ENCODE measurements at regions not wholly inside any gene's neighbourhood (a gene's known extent, or its start where the extent isn't known, plus 50 kb on each side); places are given as distances from the start of the nearest gene placed in this dataset.

DNA sequence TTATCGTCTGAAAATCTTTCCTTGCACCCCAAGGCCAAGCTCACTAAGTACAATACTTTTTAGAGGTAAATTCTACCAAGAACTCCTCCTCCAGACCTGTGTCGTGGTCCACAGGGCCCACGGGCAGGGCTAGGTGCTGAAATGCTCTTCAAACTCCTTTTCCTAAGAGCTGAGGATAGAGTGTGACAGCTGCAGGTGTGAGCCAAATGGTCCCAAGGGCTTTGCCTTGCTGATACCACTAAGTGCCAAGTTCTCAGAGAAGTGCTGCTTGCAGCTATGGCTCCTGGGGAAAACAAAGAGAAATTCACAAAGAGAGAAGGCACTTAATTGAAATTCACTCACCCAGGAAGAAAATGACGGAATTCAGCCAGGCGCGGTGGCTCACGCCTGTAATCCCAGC is 868.9 kb upstream of the AUTS2 start:
- Mint-ChIP-seq H3K27me3 (ENCODE audit: insufficient read depth) (no peaks in the 10 kb centered on the region), H3K36me3 (ENCODE audit: low read depth) (no peaks in the 10 kb centered on the region), H3K27ac (no peak overlapping the region), H3K4me3 (no peak overlapping the region), H3K9me3 (peaks cover 39% of the 10 kb centered on the region), H3K4me1 (ENCODE audit: low read depth) (no peaks in the 10 kb centered on the region)
- intact Hi-C loops (cut with micrococcal nuclease), result no loop called here
- no peak for DNase-seq (ENCODE audit: low spot score)

DNA sequence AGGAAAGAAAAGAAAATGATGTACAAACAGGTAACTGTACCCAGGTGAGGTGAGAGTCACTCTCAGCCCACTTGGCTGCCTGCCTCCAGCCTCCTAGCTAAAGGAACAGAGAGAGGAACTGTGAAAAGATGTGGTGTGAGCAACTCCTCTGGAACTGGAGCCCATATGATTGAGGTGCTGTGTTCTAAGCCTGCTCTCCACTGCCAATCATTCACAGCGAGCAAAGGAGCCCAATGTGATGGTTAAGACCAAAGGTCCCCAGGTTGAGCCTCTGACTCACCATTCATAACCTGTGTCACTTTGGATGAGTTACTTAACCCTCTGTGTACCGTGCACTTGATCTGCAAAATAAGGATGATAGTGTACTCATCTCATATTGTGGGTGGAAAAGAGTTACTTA is 868.1 kb upstream of the AUTS2 start:
- Mint-ChIP-seq H3K4me1 (ENCODE audit: low read depth) (no peaks in the 10 kb centered on the region), H3K27ac (no peak overlapping the region), H3K9me3 (peaks cover 44% of the 10 kb centered on the region), H3K36me3 (ENCODE audit: low read depth) (no peaks in the 10 kb centered on the region), H3K4me3 (no peak overlapping the region), H3K27me3 (ENCODE audit: insufficient read depth) (no peaks in the 10 kb centered on the region)
- intact Hi-C loops (cut with micrococcal nuclease), result no loop called here
- DNase-seq (ENCODE audit: low spot score), result no peak

DNA sequence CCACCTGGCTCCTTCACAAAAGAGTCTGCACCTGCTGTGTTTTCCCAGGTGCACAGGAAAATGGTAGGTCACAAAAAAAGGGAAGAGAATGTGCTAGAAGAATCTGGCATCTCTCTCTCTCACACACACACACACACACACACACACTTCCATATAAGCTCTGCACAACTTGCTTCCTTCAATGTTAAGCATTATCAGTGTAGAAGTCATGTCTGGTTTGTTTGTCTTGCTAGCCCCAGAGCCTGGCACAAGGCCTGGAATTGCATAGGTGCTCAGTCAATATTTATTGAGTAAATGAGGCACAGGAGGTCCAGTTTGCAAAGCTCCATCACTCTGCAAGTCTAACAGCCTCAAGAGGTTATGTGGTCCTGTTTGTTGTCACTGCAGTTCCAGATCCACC is 867.3 kb upstream of the AUTS2 start:
- Mint-ChIP-seq H3K4me1 (ENCODE audit: low read depth) (no peaks in the 10 kb centered on the region), H3K27ac (no peak overlapping the region), H3K36me3 (ENCODE audit: low read depth) (no peaks in the 10 kb centered on the region), H3K9me3 (peaks cover 47% of the 10 kb centered on the region), H3K27me3 (ENCODE audit: insufficient read depth) (no peaks in the 10 kb centered on the region), H3K4me3 (no peak overlapping the region)
- no peak for DNase-seq (ENCODE audit: low spot score)
- intact Hi-C loops (cut with micrococcal nuclease), result no loop called here

DNA sequence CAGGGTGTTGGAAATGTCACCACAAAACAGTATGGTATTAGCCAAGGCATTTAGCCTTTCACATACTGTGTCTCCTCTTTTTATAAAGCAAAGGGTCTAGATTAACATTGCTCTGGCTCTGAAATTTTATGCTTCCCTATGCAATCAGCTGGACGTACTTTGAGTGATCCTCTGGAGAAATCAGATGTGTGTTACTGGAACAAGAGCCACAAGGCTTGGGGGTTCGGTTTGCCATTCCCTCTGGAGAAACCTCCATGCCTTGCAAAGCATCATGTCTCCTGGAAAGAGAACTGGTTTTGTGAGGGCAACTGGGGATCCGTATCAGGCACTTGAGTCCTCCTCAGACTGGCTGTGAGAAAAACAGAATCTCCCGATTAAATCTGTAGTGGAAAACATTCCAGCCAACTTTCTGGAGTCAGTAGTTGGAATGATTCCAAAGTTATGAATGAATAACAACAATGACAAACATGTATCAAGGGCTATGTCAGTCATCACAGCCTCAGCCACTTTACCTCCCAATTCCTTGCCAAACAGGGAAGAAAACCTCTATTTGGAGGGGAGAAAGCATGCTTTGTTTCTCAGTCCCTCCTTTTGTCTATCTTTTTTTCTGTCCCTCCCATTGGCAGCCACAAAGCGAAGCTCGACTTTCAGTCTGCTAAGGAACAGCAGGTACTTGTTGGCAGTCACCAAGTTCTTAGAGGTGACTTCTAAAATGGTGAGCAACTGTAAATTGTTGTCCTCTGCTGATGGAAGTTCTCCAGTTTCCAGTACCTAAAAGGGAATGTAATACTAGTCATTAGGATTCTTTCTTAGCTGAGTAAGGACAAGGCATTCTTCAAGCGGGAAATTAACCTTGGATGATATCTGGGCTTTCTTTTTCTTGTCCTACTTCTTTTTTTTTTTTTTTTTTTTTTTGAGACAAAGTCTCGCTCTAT is 864.8 kb upstream of the AUTS2 start:
- H3K4me1 Mint-ChIP-seq (ENCODE audit: low read depth), result no peaks in the 10 kb centered on the region
- H3K27me3 Mint-ChIP-seq (ENCODE audit: insufficient read depth), result no peaks in the 10 kb centered on the region
- DNase-seq (ENCODE audit: low spot score), result no peak
- H3K4me3 Mint-ChIP-seq, result no peak overlapping the region
- H3K36me3 Mint-ChIP-seq (ENCODE audit: low read depth), result no peaks in the 10 kb centered on the region
- peaks cover 37% of the 10 kb centered on the region for H3K9me3 Mint-ChIP-seq
- intact Hi-C loops (cut with micrococcal nuclease), result no loop called here
- no peak overlapping the region for H3K27ac Mint-ChIP-seq

DNA sequence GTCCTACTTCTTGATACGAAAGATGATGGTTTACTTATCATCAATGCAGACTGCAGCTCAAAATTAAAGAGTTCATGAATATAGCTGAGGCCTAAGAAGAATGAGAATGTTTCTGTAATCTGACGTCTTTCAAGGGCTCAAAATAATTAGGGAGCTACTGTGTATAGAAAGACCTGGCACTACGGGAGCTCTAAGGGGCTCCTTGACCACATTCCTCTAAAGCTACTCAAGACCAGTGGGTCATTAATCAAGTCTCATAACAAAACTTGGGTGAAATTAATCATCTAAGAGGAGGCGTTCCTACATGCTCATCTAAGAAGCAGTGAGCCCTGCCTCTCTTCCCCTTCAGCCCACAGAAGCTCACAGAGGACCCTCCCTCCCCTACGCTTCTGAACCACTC is 863.8 kb upstream of the AUTS2 start:
- H3K27ac Mint-ChIP-seq, result no peak overlapping the region
- H3K36me3 Mint-ChIP-seq (ENCODE audit: low read depth), result no peaks in the 10 kb centered on the region
- H3K9me3 Mint-ChIP-seq, result peaks cover 41% of the 10 kb centered on the region
- H3K4me1 Mint-ChIP-seq (ENCODE audit: low read depth), result no peaks in the 10 kb centered on the region
- intact Hi-C loops (cut with micrococcal nuclease), result no loop called here
- no peak for DNase-seq (ENCODE audit: low spot score)
- H3K27me3 Mint-ChIP-seq (ENCODE audit: insufficient read depth), result no peaks in the 10 kb centered on the region
- no peak overlapping the region for H3K4me3 Mint-ChIP-seq

DNA sequence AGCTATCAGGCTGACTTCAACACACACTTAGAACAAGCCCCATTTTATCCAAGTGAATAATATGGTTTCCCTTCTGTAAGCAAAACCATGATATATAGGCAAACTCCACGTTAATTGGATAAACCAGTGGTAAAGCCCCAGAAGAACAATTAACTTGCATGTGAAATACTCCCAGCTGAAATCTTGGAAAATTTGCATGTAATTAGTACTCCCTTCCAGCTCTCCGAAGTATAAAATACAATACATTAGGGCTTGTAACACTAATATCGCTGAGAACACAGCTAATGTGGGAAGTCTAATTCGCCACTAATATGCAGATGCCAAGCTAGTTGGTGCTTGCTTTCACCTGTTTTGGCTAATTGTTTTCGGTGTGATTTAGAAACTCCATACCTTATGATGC is 859.0 kb upstream of the AUTS2 start:
- no peak overlapping the region for H3K27ac Mint-ChIP-seq
- H3K36me3 Mint-ChIP-seq (ENCODE audit: low read depth), result no peaks in the 10 kb centered on the region
- H3K4me3 Mint-ChIP-seq, result no peak overlapping the region
- no peaks in the 10 kb centered on the region for H3K4me1 Mint-ChIP-seq (ENCODE audit: low read depth)
- no peaks in the 10 kb centered on the region for H3K27me3 Mint-ChIP-seq (ENCODE audit: insufficient read depth)
- no peak for DNase-seq (ENCODE audit: low spot score)
- intact Hi-C loops (cut with micrococcal nuclease), result no loop called here
- H3K9me3 Mint-ChIP-seq, result peaks cover 38% of the 10 kb centered on the region

DNA sequence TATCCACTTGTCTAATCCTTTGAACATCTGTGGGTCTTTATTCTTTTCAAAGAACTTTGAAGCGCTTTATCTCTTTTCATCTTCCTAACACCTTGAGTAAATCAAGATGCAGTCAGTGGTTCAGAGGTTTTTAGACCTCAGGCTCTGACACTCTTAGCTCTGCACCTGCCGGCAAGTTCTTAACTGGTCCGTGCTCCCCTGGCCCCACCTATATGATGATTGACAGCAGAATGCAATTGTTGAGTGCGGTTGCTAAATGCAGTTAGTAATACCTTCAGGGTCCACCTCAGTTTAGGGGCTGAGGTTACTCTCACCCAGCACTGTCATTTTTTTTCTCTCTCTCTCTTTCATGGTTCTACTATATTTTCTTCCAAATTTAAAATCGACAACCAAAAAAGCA is 854.2 kb upstream of the AUTS2 start:
- Mint-ChIP-seq H3K36me3 (ENCODE audit: low read depth) (no peaks in the 10 kb centered on the region), H3K27ac (no peak overlapping the region), H3K27me3 (ENCODE audit: insufficient read depth) (no peaks in the 10 kb centered on the region), H3K9me3 (peaks cover 22% of the 10 kb centered on the region), H3K4me1 (ENCODE audit: low read depth) (no peaks in the 10 kb centered on the region), H3K4me3 (no peak overlapping the region)
- DNase-seq (ENCODE audit: low spot score), result no peak
- intact Hi-C loops (cut with micrococcal nuclease), result no loop called here

DNA sequence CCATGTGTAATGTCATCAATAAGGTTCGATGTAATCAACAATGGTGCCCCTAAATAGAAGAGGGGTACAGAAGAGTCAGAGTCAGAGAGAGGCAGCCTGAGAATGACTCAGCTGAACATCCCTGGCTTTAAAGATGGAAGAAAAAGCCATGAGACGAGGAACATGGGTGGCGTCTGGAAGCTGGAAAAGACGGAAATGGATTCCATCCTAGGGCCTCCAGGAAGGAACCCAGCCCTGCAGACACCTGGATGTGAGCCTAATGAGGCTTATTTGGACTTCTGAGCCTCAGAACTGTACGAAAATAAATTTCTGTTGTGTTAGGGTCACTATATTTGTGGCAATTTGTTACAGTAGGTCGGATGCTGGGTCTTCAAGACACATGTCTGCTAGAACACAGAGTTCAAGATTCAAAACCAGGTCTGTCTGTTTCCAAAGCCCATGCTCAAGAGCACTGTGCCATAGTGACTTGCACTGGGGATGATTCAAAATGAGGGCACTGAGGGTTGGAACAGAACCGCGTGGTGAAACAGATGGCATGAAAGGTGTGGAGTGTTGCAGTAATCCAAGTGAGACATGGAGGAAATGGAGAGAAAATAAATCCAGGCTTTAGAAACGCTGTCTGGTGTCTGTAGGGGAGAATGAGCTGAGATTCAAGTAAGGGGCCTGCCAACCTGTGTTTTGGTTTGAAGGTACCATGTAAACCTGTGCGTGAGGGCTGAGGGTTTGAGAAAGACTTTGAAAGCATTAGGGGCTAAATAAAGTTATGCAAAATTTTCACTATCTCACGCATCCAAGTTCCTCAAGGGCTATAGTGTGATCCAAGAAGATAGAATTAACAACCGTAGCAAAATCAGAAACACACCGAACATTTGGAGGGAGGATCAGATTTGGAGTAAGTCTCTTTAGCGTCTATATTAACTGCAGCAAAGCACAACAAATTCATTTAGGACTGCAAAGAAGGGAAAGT is 849.1 kb upstream of the AUTS2 start:
- DNase-seq (ENCODE audit: low spot score), result no peak
- H3K4me3 Mint-ChIP-seq, result no peak overlapping the region
- H3K4me1 Mint-ChIP-seq (ENCODE audit: low read depth), result no peaks in the 10 kb centered on the region
- no peaks in the 10 kb centered on the region for H3K27me3 Mint-ChIP-seq (ENCODE audit: insufficient read depth)
- H3K27ac Mint-ChIP-seq, result no peak overlapping the region
- intact Hi-C loops (cut with micrococcal nuclease), result no loop called here
- H3K9me3 Mint-ChIP-seq, result peaks cover 32% of the 10 kb centered on the region
- no peaks in the 10 kb centered on the region for H3K36me3 Mint-ChIP-seq (ENCODE audit: low read depth)

DNA sequence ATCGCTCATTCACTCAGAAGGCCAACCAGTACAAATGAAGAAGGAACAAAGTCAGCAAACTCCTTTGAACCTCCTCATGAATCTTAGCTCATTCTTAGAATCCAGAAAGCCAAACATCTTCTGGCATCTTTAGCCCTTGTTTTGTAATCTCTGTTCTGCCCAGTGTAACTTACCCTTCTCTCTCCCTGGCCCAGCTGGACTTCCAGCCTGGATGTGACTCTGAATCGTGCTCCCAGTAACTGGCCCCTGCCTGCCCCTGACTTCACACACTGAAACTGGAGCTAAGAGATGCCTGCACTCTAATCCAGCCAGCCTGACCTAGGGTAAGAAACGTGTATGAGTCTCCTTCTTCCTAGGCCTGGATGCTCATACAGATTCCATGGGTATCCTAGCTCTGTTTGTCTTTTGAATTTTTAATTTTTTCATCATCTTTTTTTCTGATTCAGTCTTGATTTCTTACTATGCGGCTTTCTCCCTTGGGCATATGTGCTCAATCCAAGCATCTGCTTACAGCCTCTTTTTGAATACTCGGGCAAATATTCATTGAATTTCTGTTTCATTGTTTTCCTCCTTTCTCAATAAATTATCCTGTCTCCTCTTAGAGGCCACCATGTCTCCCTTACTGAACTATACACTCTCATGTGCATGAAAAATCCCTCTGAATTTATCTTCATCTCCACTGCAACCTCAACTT is 845.6 kb upstream of the AUTS2 start:
- no peak overlapping the region for H3K4me3 Mint-ChIP-seq
- H3K27me3 Mint-ChIP-seq (ENCODE audit: insufficient read depth), result no peaks in the 10 kb centered on the region
- no peak for DNase-seq (ENCODE audit: low spot score)
- no peak overlapping the region for H3K27ac Mint-ChIP-seq
- no peaks in the 10 kb centered on the region for H3K36me3 Mint-ChIP-seq (ENCODE audit: low read depth)
- H3K4me1 Mint-ChIP-seq (ENCODE audit: low read depth), result no peaks in the 10 kb centered on the region
- intact Hi-C loops (cut with micrococcal nuclease), result no loop called here
- H3K9me3 Mint-ChIP-seq, result peaks cover 38% of the 10 kb centered on the region

DNA sequence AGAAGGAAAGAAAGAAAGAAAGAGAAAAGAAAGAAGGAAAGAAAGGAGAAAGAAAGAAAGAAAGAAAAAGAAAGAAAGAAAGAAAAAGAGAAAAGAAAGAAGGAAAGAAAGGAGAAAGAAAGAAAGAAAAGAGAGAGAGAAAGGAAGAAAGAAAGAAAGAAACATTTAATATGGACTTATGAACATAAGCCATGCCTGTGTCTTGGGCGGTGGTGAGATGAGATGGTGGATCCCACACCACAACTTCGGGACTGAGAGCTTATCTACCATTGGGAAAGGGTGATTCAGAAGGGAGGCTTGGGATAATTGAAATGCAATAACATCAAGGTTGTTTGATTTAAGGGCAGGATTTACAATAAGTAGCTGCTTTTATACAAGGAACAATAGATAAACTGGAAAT is 843.9 kb upstream of the AUTS2 start:
- peaks cover 35% of the 10 kb centered on the region for H3K9me3 Mint-ChIP-seq
- no peaks in the 10 kb centered on the region for H3K4me1 Mint-ChIP-seq (ENCODE audit: low read depth)
- no peak overlapping the region for H3K4me3 Mint-ChIP-seq
- H3K36me3 Mint-ChIP-seq (ENCODE audit: low read depth), result no peaks in the 10 kb centered on the region
- DNase-seq (ENCODE audit: low spot score), result no peak
- H3K27ac Mint-ChIP-seq, result no peak overlapping the region
- intact Hi-C loops (cut with micrococcal nuclease), result no loop called here
- no peaks in the 10 kb centered on the region for H3K27me3 Mint-ChIP-seq (ENCODE audit: insufficient read depth)

DNA sequence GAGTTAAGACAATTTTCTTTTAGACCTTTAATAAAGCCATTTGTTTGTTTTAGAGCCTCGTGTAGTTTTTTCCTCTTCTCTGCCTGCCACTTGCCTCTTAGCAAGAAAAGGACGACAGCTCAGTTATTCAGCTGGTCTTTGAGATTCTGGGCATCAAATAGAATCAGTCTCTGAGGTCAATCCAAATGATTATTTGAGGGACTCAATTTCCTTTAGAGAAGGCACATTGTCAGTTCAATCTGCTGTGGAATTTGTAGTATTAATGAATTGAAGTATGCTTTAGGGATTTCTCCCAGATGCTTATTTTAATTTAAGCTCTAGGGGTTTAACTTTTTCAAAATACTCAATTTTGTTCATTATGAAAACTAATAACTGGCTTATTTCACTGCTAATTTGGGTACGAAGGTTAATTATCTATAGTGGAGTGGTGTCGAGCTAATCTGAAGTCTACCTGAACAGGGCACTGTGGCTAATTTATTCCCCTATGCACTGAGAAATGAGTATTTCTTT is 841.2 kb upstream of the AUTS2 start:
- DNase-seq (ENCODE audit: low spot score), result no peak
- Mint-ChIP-seq H3K4me3 (no peak overlapping the region), H3K27ac (no peak overlapping the region), H3K36me3 (ENCODE audit: low read depth) (no peaks in the 10 kb centered on the region), H3K9me3 (peaks cover 33% of the 10 kb centered on the region), H3K4me1 (ENCODE audit: low read depth) (no peaks in the 10 kb centered on the region), H3K27me3 (ENCODE audit: insufficient read depth) (no peaks in the 10 kb centered on the region)
- intact Hi-C loops (cut with micrococcal nuclease), result no loop called here

DNA sequence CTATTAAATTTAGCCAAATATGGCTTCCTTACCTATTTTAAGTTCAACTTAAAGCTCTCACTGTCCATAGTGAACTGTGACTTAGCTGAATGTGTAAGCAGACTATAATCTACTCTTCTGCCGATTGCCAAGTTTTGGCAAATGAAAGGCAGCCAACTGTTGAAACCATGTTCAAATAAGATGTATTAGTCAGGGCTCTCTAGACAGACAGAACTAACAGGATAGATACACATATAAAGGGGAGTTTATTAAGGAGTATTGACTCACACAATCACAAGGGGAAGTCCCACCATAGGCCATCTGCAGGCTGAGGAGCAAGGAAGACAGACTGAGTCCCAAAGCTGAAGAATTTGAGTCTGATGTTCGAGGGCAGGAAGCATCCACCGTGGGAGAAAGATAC is 837.7 kb upstream of the AUTS2 start:
- no peaks in the 10 kb centered on the region for H3K27me3 Mint-ChIP-seq (ENCODE audit: insufficient read depth)
- no peak overlapping the region for H3K4me3 Mint-ChIP-seq
- no peaks in the 10 kb centered on the region for H3K36me3 Mint-ChIP-seq (ENCODE audit: low read depth)
- DNase-seq (ENCODE audit: low spot score), result no peak
- intact Hi-C loops (cut with micrococcal nuclease), result no loop called here
- peaks cover 22% of the 10 kb centered on the region for H3K9me3 Mint-ChIP-seq
- no peak overlapping the region for H3K27ac Mint-ChIP-seq
- H3K4me1 Mint-ChIP-seq (ENCODE audit: low read depth), result no peaks in the 10 kb centered on the region

Measured in activated T-helper 1 cell treated with anti-CD3 and anti-CD28 coated beads, Interleukin-12 subunit alpha, Interleukin-12 subunit beta, Interleukin-2, Interleukin-4 antibody, amounts not matched to agents 30 ng/mL and 10 ng/mL and 1 ng/mL, durations not matched to agents 14 hours and 24 hours and 36 hours (primary cell).